Epithelial cell of proximal tubule (primary cell): ENCODE measurements at regions not wholly inside any gene's neighbourhood (a gene's known extent, or its start where the extent isn't known, plus 50 kb on each side); places are given as distances from the start of the nearest gene placed in this dataset.

Source experiments
- DNase-seq: peaks from one replicate; pipeline ENCODE4 v3.0.0-alpha.2; 2011; ENCODE audit warnings: low read depth
- H3K4me3 ChIP-seq: 2 replicates; pipeline ENCODE4 v1.5.1; 2011; ENCODE audit warnings: low read depth, mild to moderate bottlenecking, low read length
- TF ChIP-seq, protein P1 (sequence below): conservative IDR thresholded peaks from 2 replicates; pipeline ENCODE4 v1.5.1; 2012; ENCODE audit warnings: low read depth, mild to moderate bottlenecking, low read length

GRCh38 chr12:100675432-100675831, 101.9 kb downstream of the GAS2L3 start:
- TF ChIP-seq, protein P1, sequence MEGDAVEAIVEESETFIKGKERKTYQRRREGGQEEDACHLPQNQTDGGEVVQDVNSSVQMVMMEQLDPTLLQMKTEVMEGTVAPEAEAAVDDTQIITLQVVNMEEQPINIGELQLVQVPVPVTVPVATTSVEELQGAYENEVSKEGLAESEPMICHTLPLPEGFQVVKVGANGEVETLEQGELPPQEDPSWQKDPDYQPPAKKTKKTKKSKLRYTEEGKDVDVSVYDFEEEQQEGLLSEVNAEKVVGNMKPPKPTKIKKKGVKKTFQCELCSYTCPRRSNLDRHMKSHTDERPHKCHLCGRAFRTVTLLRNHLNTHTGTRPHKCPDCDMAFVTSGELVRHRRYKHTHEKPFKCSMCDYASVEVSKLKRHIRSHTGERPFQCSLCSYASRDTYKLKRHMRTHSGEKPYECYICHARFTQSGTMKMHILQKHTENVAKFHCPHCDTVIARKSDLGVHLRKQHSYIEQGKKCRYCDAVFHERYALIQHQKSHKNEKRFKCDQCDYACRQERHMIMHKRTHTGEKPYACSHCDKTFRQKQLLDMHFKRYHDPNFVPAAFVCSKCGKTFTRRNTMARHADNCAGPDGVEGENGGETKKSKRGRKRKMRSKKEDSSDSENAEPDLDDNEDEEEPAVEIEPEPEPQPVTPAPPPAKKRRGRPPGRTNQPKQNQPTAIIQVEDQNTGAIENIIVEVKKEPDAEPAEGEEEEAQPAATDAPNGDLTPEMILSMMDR, result no peak
- DNase-seq, result peak; percentile 27

GRCh38 chr12:100681074-100681473, 107.6 kb downstream of the GAS2L3 start:
- no peak overlapping the region for H3K4me3 ChIP-seq
- TF ChIP-seq, protein P1, result no peak
- no peak for DNase-seq

More at GRCh38 chr12:100675432-100675831, 101.9 kb downstream of the GAS2L3 start:
- no peak overlapping the region for H3K4me3 ChIP-seq

GRCh38 chr12:100682178-100682577, 108.7 kb downstream of the GAS2L3 start:
- no peak for DNase-seq
- TF ChIP-seq, protein P1, result no peak
- H3K4me3 ChIP-seq, result no peak overlapping the region

DNA sequence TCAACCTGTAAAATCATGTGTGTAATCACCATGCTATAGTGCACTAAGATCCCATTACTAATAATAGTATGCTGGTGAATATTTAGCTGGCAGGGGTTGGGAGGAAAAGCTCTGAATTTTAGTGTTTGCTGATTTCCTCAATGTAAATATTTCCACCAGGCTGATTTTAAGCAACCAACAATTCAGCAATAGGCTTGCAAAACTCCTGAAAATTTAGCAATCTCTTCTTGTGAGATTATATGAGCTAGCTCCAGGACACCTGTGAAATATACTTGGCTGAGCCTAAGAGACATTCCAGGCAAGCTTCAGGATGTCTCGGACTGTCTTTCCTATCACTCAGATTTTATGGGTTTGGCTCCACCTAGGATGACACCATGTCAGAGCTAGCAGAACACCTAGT, 106.9 kb upstream of the ANO4 start:
- TF ChIP-seq, protein P1, result no peak
- H3K4me3 ChIP-seq, result no peak overlapping the region
- DNase-seq, result no peak

DNA sequence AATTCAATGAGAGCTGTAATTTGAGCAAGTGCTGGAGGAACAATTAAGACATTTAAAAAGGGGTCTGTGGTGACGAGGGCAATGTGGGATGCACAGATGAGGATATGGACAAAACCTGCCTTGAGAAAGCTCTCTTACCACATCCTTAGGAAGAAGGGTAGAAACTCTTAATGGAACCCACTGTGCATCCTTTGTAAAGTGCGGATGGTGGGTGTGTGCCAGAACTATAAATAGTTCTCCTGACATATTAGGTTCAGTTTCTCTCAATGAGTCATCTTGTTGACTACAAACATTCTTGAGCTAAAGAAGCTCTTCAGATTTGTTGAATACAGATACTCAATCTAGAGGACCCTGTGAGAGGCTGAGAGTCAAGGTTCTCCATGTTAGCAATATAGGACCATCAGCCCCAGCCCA, 106.1 kb upstream of the ANO4 start:
- TF ChIP-seq, protein P1, result no peak
- no peak overlapping the region for H3K4me3 ChIP-seq
- no peak for DNase-seq

DNA sequence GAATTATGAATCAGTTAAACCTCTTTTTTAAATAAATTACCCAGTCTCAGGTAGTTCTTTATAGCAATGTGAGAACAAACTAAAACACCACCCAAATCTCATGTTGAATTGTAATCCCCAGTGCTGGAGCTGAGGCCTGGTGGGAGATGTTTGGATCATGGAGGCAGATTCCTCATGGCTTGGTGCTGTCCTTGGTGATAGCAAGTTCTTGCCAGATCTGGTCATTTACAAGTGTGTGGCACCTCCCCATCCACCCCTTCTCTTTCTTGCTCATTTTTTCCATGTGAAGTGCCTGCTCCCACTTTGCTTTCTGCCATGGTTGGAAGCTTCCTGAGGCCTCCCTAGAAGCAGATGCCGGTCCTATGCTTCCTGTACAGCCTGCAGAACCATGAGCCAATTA, 102.1 kb upstream of the ANO4 start:
- DNase-seq, result no peak
- TF ChIP-seq, protein P1, result no peak
- H3K4me3 ChIP-seq, result no peak overlapping the region

GRCh38 chr12:100698518-100698917, 96.1 kb upstream of the ANO4 start:
- TF ChIP-seq, protein P1, result no peak
- DNase-seq, result no peak
- no peak overlapping the region for H3K4me3 ChIP-seq
